ENCODE measurements at regions not wholly inside any gene's neighbourhood (a gene's known extent, or its start where the extent isn't known, plus 50 kb on each side); places are given as distances from the start of the nearest gene placed in this dataset.

DNA sequence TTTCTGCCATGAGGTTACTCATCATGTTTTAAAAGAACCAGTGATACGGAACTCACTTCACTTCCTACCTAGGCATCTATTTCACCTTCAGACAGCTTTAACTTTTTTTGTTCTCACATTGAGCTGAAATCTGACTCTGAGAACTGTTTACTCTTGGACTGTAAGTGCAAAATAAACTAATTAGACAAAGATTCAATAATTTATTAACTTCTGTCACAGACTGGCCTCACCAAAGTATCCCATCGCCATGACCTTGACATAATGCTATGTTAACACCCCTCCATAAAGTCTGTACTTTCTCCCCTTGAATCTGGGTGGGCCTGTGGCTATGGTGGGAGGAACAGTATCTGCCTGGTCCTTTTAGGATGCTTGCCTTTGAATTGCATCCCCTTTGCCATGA is 448.1 kb downstream of the CBLN4 start:
- no peaks in the 10 kb centered on the region for H4K20me1 ChIP-seq (ENCODE audit: insufficient read depth, low read length, poor library complexity, severe bottlenecking)
- no peak for TF ChIP-seq EZH2phosphoT487 (IDR thresholded peaks at IDR 0.05; ENCODE audit: borderline replicate concordance)
- TF ChIP-seq, protein P1, sequence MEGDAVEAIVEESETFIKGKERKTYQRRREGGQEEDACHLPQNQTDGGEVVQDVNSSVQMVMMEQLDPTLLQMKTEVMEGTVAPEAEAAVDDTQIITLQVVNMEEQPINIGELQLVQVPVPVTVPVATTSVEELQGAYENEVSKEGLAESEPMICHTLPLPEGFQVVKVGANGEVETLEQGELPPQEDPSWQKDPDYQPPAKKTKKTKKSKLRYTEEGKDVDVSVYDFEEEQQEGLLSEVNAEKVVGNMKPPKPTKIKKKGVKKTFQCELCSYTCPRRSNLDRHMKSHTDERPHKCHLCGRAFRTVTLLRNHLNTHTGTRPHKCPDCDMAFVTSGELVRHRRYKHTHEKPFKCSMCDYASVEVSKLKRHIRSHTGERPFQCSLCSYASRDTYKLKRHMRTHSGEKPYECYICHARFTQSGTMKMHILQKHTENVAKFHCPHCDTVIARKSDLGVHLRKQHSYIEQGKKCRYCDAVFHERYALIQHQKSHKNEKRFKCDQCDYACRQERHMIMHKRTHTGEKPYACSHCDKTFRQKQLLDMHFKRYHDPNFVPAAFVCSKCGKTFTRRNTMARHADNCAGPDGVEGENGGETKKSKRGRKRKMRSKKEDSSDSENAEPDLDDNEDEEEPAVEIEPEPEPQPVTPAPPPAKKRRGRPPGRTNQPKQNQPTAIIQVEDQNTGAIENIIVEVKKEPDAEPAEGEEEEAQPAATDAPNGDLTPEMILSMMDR (conservative IDR thresholded peaks at IDR 0.05; ENCODE audit: low read length) = no peak
- peaks cover 3% of the 10 kb centered on the region; the same call in 1 of the 2 replicates for H3K9me3 ChIP-seq (ENCODE audit: insufficient read depth, low read depth, low read length)
- no peaks in the 10 kb centered on the region for H3K36me3 ChIP-seq (ENCODE audit: insufficient read depth, low read length)
- H3K4me3 ChIP-seq (ENCODE audit: low read length, poor library complexity, severe bottlenecking) = no peak overlapping the region
- H3K4me1 ChIP-seq (ENCODE audit: insufficient read depth, low read length, poor library complexity, severe bottlenecking) = no peaks in the 10 kb centered on the region
- no peaks in the 10 kb centered on the region for H3K79me2 ChIP-seq (ENCODE audit: insufficient read depth, low read length)
- H3K27me3 ChIP-seq (ENCODE audit: insufficient read depth, low read length, poor library complexity, severe bottlenecking) = no peaks in the 10 kb centered on the region
- no peaks in the 10 kb centered on the region for H3F3A ChIP-seq (ENCODE audit: low read depth)
- H3K4me2 ChIP-seq (ENCODE audit: low read depth, low read length, poor library complexity, severe bottlenecking) = no peak overlapping the region
- H2AFZ ChIP-seq (ENCODE audit: low read length) = no peak overlapping the region
- H3K9ac ChIP-seq (ENCODE audit: low read depth, low read length, poor library complexity, severe bottlenecking) = no peak overlapping the region
- no peaks in the 10 kb centered on the region for H3K9me2 ChIP-seq (replicated peaks; ENCODE audit: low read depth, low read length)

DNA sequence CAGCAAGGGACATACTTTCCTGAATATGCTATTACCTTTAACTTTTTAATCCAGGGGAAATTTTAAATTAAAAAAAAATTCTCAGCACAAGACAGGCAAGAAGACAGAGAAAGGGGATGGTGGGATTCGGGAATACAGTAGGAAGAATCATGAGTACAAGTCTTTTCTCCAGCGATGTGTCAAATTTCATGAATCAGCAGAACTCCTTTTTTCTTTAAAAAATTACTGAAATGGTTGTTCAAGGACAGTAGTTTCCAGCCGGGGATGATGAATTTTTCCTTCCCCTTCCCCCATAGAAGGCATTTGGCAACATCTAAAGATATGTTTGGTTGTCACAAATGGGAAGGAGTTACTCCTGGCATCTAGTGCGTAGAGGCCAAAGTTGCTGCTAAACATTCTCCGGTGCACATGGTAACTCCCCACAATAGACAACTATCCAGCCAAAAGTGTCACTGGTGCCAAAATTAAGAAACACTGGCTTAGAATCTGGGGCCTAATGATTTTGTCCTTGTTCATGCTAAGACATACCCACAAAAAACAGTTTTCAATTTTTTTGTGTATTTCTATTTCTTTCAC is 450.2 kb downstream of the CBLN4 start:
- TF ChIP-seq, protein P1 (conservative IDR thresholded peaks at IDR 0.05; ENCODE audit: low read length) = no peak
- no peak for TF ChIP-seq EZH2phosphoT487 (IDR thresholded peaks at IDR 0.05; ENCODE audit: borderline replicate concordance)
- no peak overlapping the region for H2AFZ ChIP-seq (ENCODE audit: low read length)
- no peaks in the 10 kb centered on the region for H3K27me3 ChIP-seq (ENCODE audit: insufficient read depth, low read length, poor library complexity, severe bottlenecking)
- H4K20me1 ChIP-seq (ENCODE audit: insufficient read depth, low read length, poor library complexity, severe bottlenecking) = no peaks in the 10 kb centered on the region
- H3K4me3 ChIP-seq (ENCODE audit: low read length, poor library complexity, severe bottlenecking) = no peak overlapping the region
- peaks cover 3% of the 10 kb centered on the region; the same call in 1 of the 2 replicates for H3K9me3 ChIP-seq (ENCODE audit: insufficient read depth, low read depth, low read length)
- H3F3A ChIP-seq (ENCODE audit: low read depth) = no peaks in the 10 kb centered on the region
- H3K79me2 ChIP-seq (ENCODE audit: insufficient read depth, low read length) = no peaks in the 10 kb centered on the region
- no peaks in the 10 kb centered on the region for H3K9me2 ChIP-seq (replicated peaks; ENCODE audit: low read depth, low read length)
- no peak overlapping the region for H3K9ac ChIP-seq (ENCODE audit: low read depth, low read length, poor library complexity, severe bottlenecking)
- no peaks in the 10 kb centered on the region for H3K36me3 ChIP-seq (ENCODE audit: insufficient read depth, low read length)
- H3K4me1 ChIP-seq (ENCODE audit: insufficient read depth, low read length, poor library complexity, severe bottlenecking) = no peaks in the 10 kb centered on the region
- H3K4me2 ChIP-seq (ENCODE audit: low read depth, low read length, poor library complexity, severe bottlenecking) = no peak overlapping the region

DNA sequence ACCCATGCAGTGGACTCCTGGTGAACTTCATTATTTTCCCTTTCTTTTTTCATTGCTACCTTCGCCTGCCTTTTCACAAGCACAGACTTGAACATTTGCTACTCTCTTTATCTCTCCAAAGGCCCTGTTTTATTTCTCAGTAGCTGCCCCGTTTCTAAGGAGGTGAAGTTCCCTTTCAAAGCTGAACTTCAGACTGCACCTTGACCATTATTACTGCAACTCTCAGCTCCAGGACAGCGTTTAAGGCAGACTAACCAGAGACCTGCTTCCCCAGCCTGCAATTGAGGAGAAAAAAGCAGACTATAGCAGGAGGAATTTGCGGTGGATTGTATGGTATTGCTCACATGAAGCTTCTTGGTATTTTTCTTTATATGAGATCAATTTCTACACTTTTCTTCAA is 460.7 kb downstream of the CBLN4 start:
- no peaks in the 10 kb centered on the region for H3K36me3 ChIP-seq (ENCODE audit: insufficient read depth, low read length)
- no peak overlapping the region for H3K4me2 ChIP-seq (ENCODE audit: low read depth, low read length, poor library complexity, severe bottlenecking)
- no peaks in the 10 kb centered on the region for H3K9me3 ChIP-seq (ENCODE audit: insufficient read depth, low read depth, low read length)
- H3F3A ChIP-seq (ENCODE audit: low read depth) = no peaks in the 10 kb centered on the region
- H3K4me1 ChIP-seq (ENCODE audit: insufficient read depth, low read length, poor library complexity, severe bottlenecking) = no peaks in the 10 kb centered on the region
- no peaks in the 10 kb centered on the region for H3K27me3 ChIP-seq (ENCODE audit: insufficient read depth, low read length, poor library complexity, severe bottlenecking)
- no peak overlapping the region for H3K4me3 ChIP-seq (ENCODE audit: low read length, poor library complexity, severe bottlenecking)
- H3K9me2 ChIP-seq (replicated peaks; ENCODE audit: low read depth, low read length) = no peaks in the 10 kb centered on the region
- no peaks in the 10 kb centered on the region for H3K79me2 ChIP-seq (ENCODE audit: insufficient read depth, low read length)
- TF ChIP-seq, protein P1 (conservative IDR thresholded peaks at IDR 0.05; ENCODE audit: low read length) = no peak
- no peak for TF ChIP-seq EZH2phosphoT487 (IDR thresholded peaks at IDR 0.05; ENCODE audit: borderline replicate concordance)
- no peak overlapping the region for H3K9ac ChIP-seq (ENCODE audit: low read depth, low read length, poor library complexity, severe bottlenecking)
- H2AFZ ChIP-seq (ENCODE audit: low read length) = no peak overlapping the region
- no peaks in the 10 kb centered on the region for H4K20me1 ChIP-seq (ENCODE audit: insufficient read depth, low read length, poor library complexity, severe bottlenecking)
